ENCODE measurements at regions not wholly inside any gene's neighbourhood (a gene's known extent, or its start where the extent isn't known, plus 50 kb on each side); places are given as distances from the start of the nearest gene placed in this dataset.

DNA sequence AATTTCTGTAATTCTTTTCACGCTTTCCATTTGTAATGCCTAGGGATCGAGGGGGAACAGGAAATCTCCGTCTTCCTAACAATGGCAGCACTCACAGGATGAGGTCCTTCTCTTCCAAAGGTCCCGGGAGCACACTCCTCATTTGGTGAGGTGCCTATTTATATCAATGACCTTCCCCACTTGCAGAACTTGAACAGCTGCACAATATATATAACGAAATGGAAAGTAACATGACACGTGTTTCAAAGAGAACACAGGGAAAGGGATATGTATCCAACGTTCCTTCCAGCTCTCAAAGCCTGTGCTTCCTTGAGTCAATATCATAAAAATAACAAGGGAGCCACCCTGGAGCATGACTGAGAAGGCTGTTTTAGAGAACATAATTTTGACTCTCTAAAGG, 78.6 kb upstream of the RBM24 start:
- no peak for DNase-seq
- WGBS, 2 donors: 56 to 57% methylated on average over 7 of the region's 7 CpGs
- H3K27me3 ChIP-seq: no peaks in the 10 kb centered on the region
- no peak overlapping the region for H3K4me3 ChIP-seq (replicated peaks in 1 of 3)
- intact Hi-C loops (cut with DNase I): no loop called here
- no peaks in the 10 kb centered on the region for H3K36me3 ChIP-seq
- H3K4me1 ChIP-seq: no peaks in the 10 kb centered on the region
- H3K27ac ChIP-seq: no peak overlapping the region
- TF ChIP-seq, protein P1, sequence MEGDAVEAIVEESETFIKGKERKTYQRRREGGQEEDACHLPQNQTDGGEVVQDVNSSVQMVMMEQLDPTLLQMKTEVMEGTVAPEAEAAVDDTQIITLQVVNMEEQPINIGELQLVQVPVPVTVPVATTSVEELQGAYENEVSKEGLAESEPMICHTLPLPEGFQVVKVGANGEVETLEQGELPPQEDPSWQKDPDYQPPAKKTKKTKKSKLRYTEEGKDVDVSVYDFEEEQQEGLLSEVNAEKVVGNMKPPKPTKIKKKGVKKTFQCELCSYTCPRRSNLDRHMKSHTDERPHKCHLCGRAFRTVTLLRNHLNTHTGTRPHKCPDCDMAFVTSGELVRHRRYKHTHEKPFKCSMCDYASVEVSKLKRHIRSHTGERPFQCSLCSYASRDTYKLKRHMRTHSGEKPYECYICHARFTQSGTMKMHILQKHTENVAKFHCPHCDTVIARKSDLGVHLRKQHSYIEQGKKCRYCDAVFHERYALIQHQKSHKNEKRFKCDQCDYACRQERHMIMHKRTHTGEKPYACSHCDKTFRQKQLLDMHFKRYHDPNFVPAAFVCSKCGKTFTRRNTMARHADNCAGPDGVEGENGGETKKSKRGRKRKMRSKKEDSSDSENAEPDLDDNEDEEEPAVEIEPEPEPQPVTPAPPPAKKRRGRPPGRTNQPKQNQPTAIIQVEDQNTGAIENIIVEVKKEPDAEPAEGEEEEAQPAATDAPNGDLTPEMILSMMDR (IDR thresholded peaks at IDR 0.05): no peak
- no peak for TF ChIP-seq POLR2A (IDR thresholded peaks at IDR 0.05)
- H3K9me3 ChIP-seq: no peaks in the 10 kb centered on the region

DNA sequence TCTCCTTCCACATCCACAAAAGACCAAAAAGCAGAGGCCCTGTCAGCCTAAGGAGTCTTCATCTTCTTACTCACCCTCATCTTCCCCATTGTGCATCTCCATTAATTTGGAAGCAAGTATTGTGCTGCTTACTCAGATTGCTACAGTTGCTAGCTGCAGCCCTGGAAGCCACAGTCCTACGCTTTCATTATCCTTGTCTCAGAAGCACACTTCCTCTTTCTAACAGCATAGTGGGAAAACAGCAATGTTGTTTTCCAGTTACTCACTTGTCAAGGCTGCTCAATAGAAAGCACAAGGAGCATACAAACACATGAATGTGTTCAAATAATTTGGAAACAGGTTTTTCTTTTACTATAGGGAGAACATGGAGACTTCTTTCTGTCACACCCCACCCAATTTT, 76.6 kb upstream of the RBM24 start:
- H3K27ac ChIP-seq: no peak overlapping the region
- no peaks in the 10 kb centered on the region for H3K27me3 ChIP-seq
- no peak for DNase-seq
- no peak overlapping the region for H3K4me3 ChIP-seq (replicated peaks in 1 of 3)
- no peaks in the 10 kb centered on the region for H3K36me3 ChIP-seq
- WGBS, 2 donors: 79 to 89% methylated on average over 1 of the region's 1 CpG
- H3K9me3 ChIP-seq: no peaks in the 10 kb centered on the region
- H3K4me1 ChIP-seq: no peaks in the 10 kb centered on the region
- no peak for TF ChIP-seq POLR2A (IDR thresholded peaks at IDR 0.05)
- TF ChIP-seq, protein P1 (IDR thresholded peaks at IDR 0.05): no peak
- intact Hi-C loops (cut with DNase I): no loop called here

DNA sequence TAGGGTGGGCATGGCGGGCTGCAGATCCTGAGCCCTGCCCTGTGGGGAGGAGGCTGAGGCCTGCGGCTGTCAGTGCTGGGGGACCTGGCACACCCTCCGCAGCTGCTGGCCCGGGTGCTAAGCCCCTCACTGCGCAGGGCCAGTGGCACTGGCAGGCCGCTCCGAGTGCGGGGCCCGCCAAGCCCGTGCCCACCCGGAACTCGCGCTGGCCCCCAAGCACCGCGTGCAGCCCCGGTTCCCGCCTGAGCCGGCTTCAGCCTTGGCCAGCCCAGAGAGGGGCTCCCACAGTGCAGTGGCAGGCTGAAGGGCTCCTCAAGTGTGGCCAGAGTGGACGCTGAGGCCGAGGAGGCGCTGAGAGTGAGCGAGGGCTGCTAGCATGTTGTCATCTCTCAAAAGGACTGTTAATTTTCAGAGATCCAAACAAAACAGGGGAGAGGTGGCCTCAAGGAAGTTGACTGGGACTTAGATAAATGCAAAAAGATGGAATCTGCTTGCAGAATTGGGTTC, 74.5 kb upstream of the RBM24 start:
- H3K4me1 ChIP-seq: no peaks in the 10 kb centered on the region
- intact Hi-C loops (cut with DNase I): no loop called here
- no peaks in the 10 kb centered on the region for H3K27me3 ChIP-seq

DNA sequence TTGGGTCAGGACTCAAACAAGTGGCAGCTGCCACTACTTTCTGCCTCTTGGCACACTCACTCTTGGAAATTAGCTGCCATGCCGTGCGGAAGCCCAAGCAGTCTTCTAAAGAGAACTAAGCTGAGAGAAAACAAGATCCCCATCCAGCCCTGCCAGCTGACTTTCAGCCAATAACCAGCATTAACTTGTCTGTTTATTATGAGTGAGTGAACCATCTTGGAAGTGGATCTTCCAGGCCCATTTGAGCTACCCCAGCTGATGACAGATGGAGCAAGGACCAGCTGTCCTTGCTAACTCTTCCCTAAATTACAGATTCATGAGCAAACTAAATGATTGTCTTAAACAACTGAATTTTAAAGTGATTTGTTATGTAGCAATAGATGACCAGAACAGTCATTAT, 73.9 kb upstream of the RBM24 start:
- Histone ChIP-seq H3K27me3 (no peaks in the 10 kb centered on the region), H3K36me3 (no peaks in the 10 kb centered on the region), H3K9me3 (no peaks in the 10 kb centered on the region), H3K4me3 (replicated peaks in 1 of 3) (no peak overlapping the region), H3K4me1 (no peaks in the 10 kb centered on the region), H3K27ac (no peak overlapping the region)
- WGBS, 2 donors: 89 to 92% methylated on average over 2 of the region's 2 CpGs
- DNase-seq: no peak
- no peak for TF ChIP-seq POLR2A (IDR thresholded peaks at IDR 0.05)
- TF ChIP-seq, protein P1 (IDR thresholded peaks at IDR 0.05): no peak
- intact Hi-C loops (cut with DNase I): no loop called here

More for the DNA sequence above, 74.5 kb upstream of the RBM24 start:
- no peak overlapping the region for H3K27ac ChIP-seq
- TF ChIP-seq POLR2A (IDR thresholded peaks at IDR 0.05): no peak
- TF ChIP-seq, protein P1 (IDR thresholded peaks at IDR 0.05): no peak
- DNase-seq: no peak
- no peak overlapping the region for H3K4me3 ChIP-seq (replicated peaks in 1 of 3)
- WGBS, 2 donors: 99 to 100% methylated on average over 6 to 12 of the region's 22 CpGs
- no peaks in the 10 kb centered on the region for H3K9me3 ChIP-seq
- no peaks in the 10 kb centered on the region for H3K36me3 ChIP-seq

DNA sequence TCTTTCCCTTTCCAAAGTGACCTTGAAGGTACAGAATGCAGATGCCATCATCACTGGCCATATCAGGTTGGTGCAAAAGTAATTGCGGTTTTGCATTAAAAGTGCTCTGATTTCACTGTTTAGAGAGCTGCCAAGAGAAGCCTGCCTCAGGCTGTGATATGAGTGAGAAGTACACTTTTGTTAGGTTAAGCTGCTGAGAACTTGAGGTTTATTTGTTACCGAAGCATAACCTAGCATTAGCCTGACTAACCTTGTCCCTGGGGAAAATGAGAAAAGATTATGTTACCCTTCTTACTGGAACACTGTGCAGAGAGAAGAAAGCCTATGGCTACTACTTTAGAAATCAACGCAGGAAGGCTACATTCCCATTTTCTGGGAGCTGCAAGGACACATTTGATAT, 70.5 kb upstream of the RBM24 start:
- TF ChIP-seq POLR2A (IDR thresholded peaks at IDR 0.05): no peak
- TF ChIP-seq, protein P1 (IDR thresholded peaks at IDR 0.05): no peak
- DNase-seq: no peak
- no peaks in the 10 kb centered on the region for H3K9me3 ChIP-seq
- H3K27me3 ChIP-seq: no peaks in the 10 kb centered on the region
- H3K27ac ChIP-seq: no peak overlapping the region
- intact Hi-C loops (cut with DNase I): no loop called here
- H3K4me3 ChIP-seq (replicated peaks in 1 of 3): no peak overlapping the region
- WGBS, 2 donors: 94 to 95% methylated on average over 3 of the region's 3 CpGs
- H3K36me3 ChIP-seq: no peaks in the 10 kb centered on the region
- H3K4me1 ChIP-seq: no peaks in the 10 kb centered on the region

Measured in thyroid gland (tissue), 4 donors.